Epithelial cell of proximal tubule (primary cell): ENCODE measurements at regions not wholly inside any gene's neighbourhood (a gene's known extent, or its start where the extent isn't known, plus 50 kb on each side); places are given as distances from the start of the nearest gene placed in this dataset.

Experiments
- DNase-seq: peaks from one replicate; pipeline ENCODE4 v3.0.0-alpha.2; 2011; ENCODE audit warnings: low read depth
- H3K4me3 ChIP-seq: 2 replicates; pipeline ENCODE4 v1.5.1; 2011; ENCODE audit warnings: low read depth, mild to moderate bottlenecking, low read length
- CTCF ChIP-seq: conservative IDR thresholded peaks from 2 replicates; pipeline ENCODE4 v1.5.1; 2012; ENCODE audit warnings: low read depth, mild to moderate bottlenecking, low read length

GRCh38 chr12:25752710-25753309 is 199.7 kb upstream of the LMNTD1 start:
- TF ChIP-seq CTCF: no peak
- DNase-seq: no peak
- no peak overlapping the region for H3K4me3 ChIP-seq

- TF ChIP-seq CTCF: no peak
- H3K4me3 ChIP-seq: no peak overlapping the region
- no peak for DNase-seq
Observed at GRCh38 chr12:25755136-25755970, 202.3 kb upstream of the LMNTD1 start.

GRCh38 chr12:25755971-25756260 is 202.6 kb upstream of the RASSF8 start:
- DNase-seq: no peak
- H3K4me3 ChIP-seq: no peak overlapping the region
- TF ChIP-seq CTCF: no peak

- no peak overlapping the region for H3K4me3 ChIP-seq
- no peak for TF ChIP-seq CTCF
- no peak for DNase-seq
Observed at GRCh38 chr12:25757037-25757665, 201.3 kb upstream of the RASSF8 start.

GRCh38 chr12:25759752-25760151 is 198.7 kb upstream of the RASSF8 start:
- no peak for DNase-seq
- TF ChIP-seq CTCF: no peak
- H3K4me3 ChIP-seq: no peak overlapping the region

GRCh38 chr12:25761356-25761755 is 197.1 kb upstream of the RASSF8 start:
- no peak overlapping the region for H3K4me3 ChIP-seq
- TF ChIP-seq CTCF: no peak
- no peak for DNase-seq

GRCh38 chr12:25764409-25764808 is 194.1 kb upstream of the RASSF8 start:
- no peak for DNase-seq
- no peak for TF ChIP-seq CTCF
- no peak overlapping the region for H3K4me3 ChIP-seq
